HEK293 (cell line): ENCODE measurements at regions not wholly inside any gene's neighbourhood (a gene's known extent, or its start where the extent isn't known, plus 50 kb on each side); places are given as distances from the start of the nearest gene placed in this dataset.

Source experiments
- CTCF ChIA-PET: fragments of 350-600 bp; formaldehyde crosslinking; extraction: SDS; loops from one replicate; lab custom pipeline; 2021; ENCODE audit warnings: antibody characterized with exemption; lab: Yijun Ruan, JAX
- POLR2A ChIA-PET: fragments of 300-600 bp; formaldehyde crosslinking; extraction: SDS; loops from one replicate; lab custom pipeline; 2020; ENCODE audit warnings: antibody characterized with exemption, inconsistent platforms; lab: Yijun Ruan, JAX
- H3K27ac ChIP-seq: fragments of 200-500 bp; sonication (Bioruptor generic); 2 replicates; pipeline ENCODE4 v1.5.1; 2014; ENCODE audit warnings: low read depth, low read length, control low read depth, inconsistent platforms; ENCODE audit errors: extremely low read depth
- H3K36me3 ChIP-seq, 2 experiments: fragments of 200-500 bp in 1 of 2; sonication (Bioruptor generic) in 1 of 2; 1 replicate in 1 of 2; 2 replicates in 1 of 2; pipeline ENCODE4 v1.5.1; 2014 to 2017; ENCODE audit warnings: inconsistent platforms in 2 of 2, low read length in 2 of 2; ENCODE audit not compliant: control insufficient read depth in 2 of 2, insufficient read depth in 1 of 2
- H3K4me1 ChIP-seq: fragments of 200-500 bp; sonication (Bioruptor generic); 2 replicates; pipeline ENCODE4 v1.5.1; 2014; ENCODE audit warnings: mild to moderate bottlenecking, low read length, inconsistent platforms; ENCODE audit not compliant: control insufficient read depth, insufficient read depth
- H3K4me3 ChIP-seq: 2 replicates; pipeline ENCODE4 v1.5.1; 2011; ENCODE audit warnings: low read depth, mild to moderate bottlenecking, control low read depth, low read length, moderate library complexity
- H3K9me3 ChIP-seq: fragments of 200-500 bp; sonication (Bioruptor generic); 2 replicates; pipeline ENCODE4 v1.5.1; 2014; ENCODE audit warnings: low read depth, low read length, inconsistent platforms; ENCODE audit not compliant: control insufficient read depth, insufficient read depth
- AEBP2 ChIP-seq: fragments of 450-650 bp; formaldehyde crosslinking; IDR thresholded peaks from 2 replicates; pipeline ENCODE4 v1.5.1; 2016; ENCODE audit warnings: missing biosample characterization, missing genetic modification characterization, borderline replicate concordance
- GLI4 ChIP-seq: fragments of 450-650 bp; formaldehyde crosslinking; IDR thresholded peaks from 2 replicates; pipeline ENCODE4 v1.5.1; 2016; ENCODE audit warnings: missing biosample characterization, missing genetic modification characterization
- HOXA7 ChIP-seq: sonication (generic); formaldehyde crosslinking; IDR thresholded peaks from 2 replicates; pipeline ENCODE4 v1.8.1; 2022; ENCODE audit warnings: missing genetic modification reagents, borderline replicate concordance
- OSR2 ChIP-seq: fragments of 450-650 bp; formaldehyde crosslinking; IDR thresholded peaks from 2 replicates; pipeline ENCODE4 v1.5.1; 2016; ENCODE audit warnings: missing biosample characterization, missing genetic modification characterization
- PRDM4 ChIP-seq: fragments of 450-650 bp; formaldehyde crosslinking; IDR thresholded peaks from 2 replicates; pipeline ENCODE4 v1.5.1; 2017; ENCODE audit warnings: missing biosample characterization, missing genetic modification characterization
- REPIN1 ChIP-seq: fragments of 450-650 bp; formaldehyde crosslinking; IDR thresholded peaks from 2 replicates; pipeline ENCODE4 v1.5.1; 2017; ENCODE audit warnings: missing biosample characterization, missing genetic modification characterization, low read depth
- SCRT1 ChIP-seq: fragments of 450-650 bp; formaldehyde crosslinking; IDR thresholded peaks from 2 replicates; pipeline ENCODE4 v1.5.1; 2016; ENCODE audit warnings: missing biosample characterization, missing genetic modification characterization, borderline replicate concordance
- SCRT2 ChIP-seq: fragments of 450-650 bp; formaldehyde crosslinking; IDR thresholded peaks from 2 replicates; pipeline ENCODE4 v1.5.1; 2016; ENCODE audit warnings: missing biosample characterization, missing genetic modification characterization
- ZBTB10 ChIP-seq: fragments of 450-650 bp; formaldehyde crosslinking; IDR thresholded peaks from 2 replicates; pipeline ENCODE4 v1.5.1; 2016; ENCODE audit warnings: missing biosample characterization, missing genetic modification characterization
- ZBTB20 ChIP-seq: fragments of 450-650 bp; formaldehyde crosslinking; IDR thresholded peaks from 2 replicates; pipeline ENCODE4 v1.5.1; 2016; ENCODE audit warnings: missing biosample characterization, missing genetic modification characterization
- ZFP37 ChIP-seq: fragments of 450-650 bp; formaldehyde crosslinking; IDR thresholded peaks from 2 replicates; pipeline ENCODE4 v1.5.1; 2016; ENCODE audit warnings: missing biosample characterization, missing genetic modification characterization
- ZNF114 ChIP-seq: fragments of 450-650 bp; formaldehyde crosslinking; IDR thresholded peaks from 2 replicates; pipeline ENCODE4 v1.5.0; 2017; ENCODE audit warnings: missing biosample characterization, missing genetic modification characterization
- ZNF26 ChIP-seq: fragments of 450-650 bp; formaldehyde crosslinking; IDR thresholded peaks from 2 replicates; pipeline ENCODE4 v1.5.1; 2016; ENCODE audit warnings: missing biosample characterization, missing genetic modification characterization
- ZNF280C ChIP-seq: fragments of 450-650 bp; formaldehyde crosslinking; IDR thresholded peaks from 2 replicates; pipeline ENCODE4 v1.5.1; 2016; ENCODE audit warnings: missing biosample characterization, missing genetic modification characterization
- ZNF548 ChIP-seq: fragments of 450-650 bp; formaldehyde crosslinking; IDR thresholded peaks from 2 replicates; pipeline ENCODE4 v1.5.1; 2016; ENCODE audit warnings: missing biosample characterization, missing genetic modification characterization
- ZNF664 ChIP-seq: fragments of 450-650 bp; formaldehyde crosslinking; IDR thresholded peaks from 2 replicates; pipeline ENCODE4 v1.5.1; 2016; ENCODE audit warnings: missing biosample characterization, missing genetic modification characterization
- ZNF768 ChIP-seq: fragments of 450-650 bp; formaldehyde crosslinking; IDR thresholded peaks from 2 replicates; pipeline ENCODE4 v1.5.1; 2018; ENCODE audit warnings: missing biosample characterization, mild to moderate bottlenecking, missing genetic modification characterization
- ZNF837 ChIP-seq: fragments of 450-650 bp; formaldehyde crosslinking; IDR thresholded peaks from 2 replicates; pipeline ENCODE4 v1.5.1; 2016; ENCODE audit warnings: missing biosample characterization, missing genetic modification characterization
- ZSCAN16 ChIP-seq: fragments of 450-650 bp; formaldehyde crosslinking; IDR thresholded peaks from 2 replicates; pipeline ENCODE4 v1.5.1; 2016; ENCODE audit warnings: missing biosample characterization, missing genetic modification characterization
- ZSCAN23 ChIP-seq: fragments of 450-650 bp; formaldehyde crosslinking; IDR thresholded peaks from 2 replicates; pipeline ENCODE4 v1.5.1; 2016; ENCODE audit warnings: missing biosample characterization, missing genetic modification characterization

GRCh38 chr3:73299184-73299691 is 237.8 kb downstream of the EBLN2 start:
- no peaks in the 10 kb centered on the region for H3K36me3 ChIP-seq
- no peak overlapping the region for H3K4me3 ChIP-seq
- no peak overlapping the region; the same call in 1 of the 2 replicates for H3K27ac ChIP-seq
- TF ChIP-seq ZBTB20 (tag by site-specific recombination) (peak; percentile 62; the same call in 1 of the 2 replicates), ZNF114 (tag by site-specific recombination) (no peak), ZSCAN16 (tag by site-specific recombination) (no peak), ZNF664 (tag by site-specific recombination) (peak; percentile 93), OSR2 (peak; percentile 38), ZNF837 (tag by site-specific recombination) (no peak), ZFP37 (tag by site-specific recombination) (no peak), ZNF548 (no peak), SCRT2 (0 out of 2 replicates have a peak, but pooled peaks have one; percentile 27), ZBTB10 (tag by site-specific recombination) (no peak)
- peaks cover 11% of the 10 kb centered on the region for H3K4me1 ChIP-seq
- no peaks in the 10 kb centered on the region for H3K9me3 ChIP-seq
- CTCF ChIA-PET, result interaction anchor here (0.6 kb wide), 1 partner anchor 213 kb away, joined by 3 read pairs; no protein-coding TSS in a partner anchor
- POLR2A ChIA-PET, result no interaction called here

- Histone ChIP-seq H3K36me3 (no peaks in the 10 kb centered on the region), H3K9me3 (no peaks in the 10 kb centered on the region), H3K4me1 (no peaks in the 10 kb centered on the region), H3K27ac (no peak overlapping the region), H3K4me3 (no peak overlapping the region)
- CTCF ChIA-PET, result no interaction called here
- POLR2A ChIA-PET, result no interaction called here
- TF ChIP-seq HOXA7 (CRISPR knock-in tag) (no peak), ZSCAN16 (tag by site-specific recombination) (no peak), PRDM4 (tag by site-specific recombination) (no peak), GLI4 (tag by site-specific recombination) (no peak), ZNF280C (tag by site-specific recombination) (no peak), REPIN1 (tag by site-specific recombination) (no peak), ZNF548 (no peak), AEBP2 (tag by site-specific recombination) (no peak), ZNF26 (tag by site-specific recombination) (no peak), ZNF768 (tag by site-specific recombination) (no peak), ZSCAN23 (no peak), SCRT1 (no peak)
These were observed 252.9 kb downstream of the EBLN2 start for GRCh38 chr3:73314151-73314951.
